IMR-90 (cell line): ENCODE measurements at regions not wholly inside any gene's neighbourhood (a gene's known extent, or its start where the extent isn't known, plus 50 kb on each side); places are given as distances from the start of the nearest gene placed in this dataset.

ENCODE experiments used
- ATAC-seq: fragments of 200-7000 bp; cut with Tn5 transposase; 2 replicates; pipeline ENCODE4 v1.9.1; 2020; ENCODE audit warnings: low read depth, mild to moderate bottlenecking, moderate library complexity
- BruUV-seq: library from RNA; stranded (reverse); fragments of 400-500 nt; replicated peaks from 2 replicates; lab custom pipeline; 2021; lab: Mats Ljungman, UMichigan
- CTCF ChIA-PET: fragments of 300-600 bp; formaldehyde crosslinking; extraction: SDS; loops from one replicate; lab custom pipeline; 2021; ENCODE audit warnings: antibody characterized with exemption; lab: Yijun Ruan, JAX
- POLR2A ChIA-PET: fragments of 300-600 bp; sonication (Branson Sonifier 250); formaldehyde crosslinking; loops from one replicate; lab custom pipeline; 2022; ENCODE audit warnings: antibody characterized with exemption; ENCODE audit not compliant: unreplicated experiment; lab: Charles Lee
- DNase-seq: peaks from one replicate; pipeline ENCODE4 v3.0.0; 2013
- H2AFZ ChIP-seq: replicated peaks from 2 replicates; pipeline ENCODE3; 2013; ENCODE audit warnings: low read length, mild to moderate bottlenecking; ENCODE audit not compliant: poor library complexity
- H2AK5ac ChIP-seq: 2 replicates; pipeline ENCODE4 v1.6.1; 2013; ENCODE audit warnings: low read depth, low read length, inconsistent platforms
- H2AK9ac ChIP-seq: replicated peaks from 2 replicates; pipeline ENCODE3; 2013; ENCODE audit warnings: mild to moderate bottlenecking, low read depth, low read length, moderate library complexity; ENCODE audit not compliant: poor library complexity
- H2BK120ac ChIP-seq: 2 replicates; pipeline ENCODE4 v1.6.1; 2013; ENCODE audit warnings: low read depth, low read length, inconsistent platforms
- H2BK15ac ChIP-seq: 3 replicates; pipeline ENCODE4 v1.6.1; 2013; ENCODE audit warnings: low read depth, low read length, inconsistent platforms
- H2BK20ac ChIP-seq: 2 replicates; pipeline ENCODE4 v1.6.1; 2013; ENCODE audit warnings: low read depth, mild to moderate bottlenecking, inconsistent platforms, low read length, moderate library complexity
- H2BK5ac ChIP-seq: 2 replicates; pipeline ENCODE4 v1.6.1; 2013; ENCODE audit warnings: mild to moderate bottlenecking, low read depth, low read length, inconsistent platforms; ENCODE audit not compliant: poor library complexity, severe bottlenecking
- H3K14ac ChIP-seq: replicated peaks from 2 replicates; pipeline ENCODE4 v1.6.1; 2013; ENCODE audit warnings: low read depth, low read length, inconsistent platforms
- H3K18ac ChIP-seq: 2 replicates; pipeline ENCODE4 v1.6.1; 2013; ENCODE audit warnings: low read depth, low read length, control low read depth
- H3K23ac ChIP-seq: 2 replicates; pipeline ENCODE4 v1.6.1; 2013; ENCODE audit warnings: low read depth, low read length, inconsistent platforms
- H3K27ac ChIP-seq: 2 replicates; pipeline ENCODE4 v1.5.1; 2013; ENCODE audit warnings: mild to moderate bottlenecking, control low read depth, low read length; ENCODE audit not compliant: insufficient read depth
- H3K27me3 ChIP-seq: 2 replicates; pipeline ENCODE4 v1.6.1; 2013; ENCODE audit warnings: low read length; ENCODE audit not compliant: control insufficient read depth, insufficient read depth
- H3K36me3 ChIP-seq: 2 replicates; pipeline ENCODE4 v1.6.1; 2013; ENCODE audit warnings: low read length, mixed read lengths; ENCODE audit not compliant: control insufficient read depth, insufficient read depth
- H3K4ac ChIP-seq: 2 replicates; pipeline ENCODE4 v1.6.1; 2013; ENCODE audit warnings: low read depth, low read length, inconsistent platforms
- H3K4me1 ChIP-seq: 2 replicates; pipeline ENCODE4 v1.6.1; 2013; ENCODE audit warnings: low read length, mixed read lengths; ENCODE audit not compliant: control insufficient read depth, insufficient read depth
- H3K4me2 ChIP-seq: 2 replicates; pipeline ENCODE4 v1.6.1; 2013; ENCODE audit warnings: low read depth, mild to moderate bottlenecking, control low read depth, low read length, moderate library complexity
- H3K4me3 ChIP-seq: 2 replicates; pipeline ENCODE4 v1.5.1; 2013; ENCODE audit warnings: low read depth, mild to moderate bottlenecking, control low read depth, low read length, moderate library complexity; ENCODE audit not compliant: insufficient read depth
- H3K56ac ChIP-seq: 2 replicates; pipeline ENCODE4 v1.6.1; 2013; ENCODE audit warnings: low read length, inconsistent platforms; ENCODE audit not compliant: insufficient read depth; ENCODE audit errors: extremely low read depth
- H3K79me1 ChIP-seq, 2 experiments: 2 replicates each; pipeline ENCODE4 v1.6.1; 2013; ENCODE audit warnings: low read length in 2 of 2, inconsistent platforms in 1 of 2, low read depth in 1 of 2
- H3K9ac ChIP-seq: 2 replicates; pipeline ENCODE4 v1.6.1; 2013; ENCODE audit warnings: low read depth, low read length, control low read depth
- H3K9me1 ChIP-seq: 2 replicates; pipeline ENCODE4 v1.6.1; 2013; ENCODE audit warnings: low read length, inconsistent platforms; ENCODE audit not compliant: insufficient read depth
- H3K9me3 ChIP-seq: 2 replicates; pipeline ENCODE4 v1.6.1; 2013; ENCODE audit warnings: low read length; ENCODE audit not compliant: control insufficient read depth, insufficient read depth
- H4K20me1 ChIP-seq: 2 replicates; pipeline ENCODE4 v1.6.1; 2013; ENCODE audit warnings: low read length, inconsistent platforms; ENCODE audit not compliant: insufficient read depth
- H4K5ac ChIP-seq: 2 replicates; pipeline ENCODE4 v1.6.1; 2013; ENCODE audit warnings: mild to moderate bottlenecking, low read depth, low read length, control low read depth
- H4K8ac ChIP-seq, 2 experiments: 2 replicates each; pipeline ENCODE4 v1.6.1; 2013; ENCODE audit warnings: low read depth in 2 of 2, low read length in 2 of 2, control low read depth in 1 of 2, inconsistent platforms in 1 of 2
- H4K91ac ChIP-seq: 2 replicates; pipeline ENCODE4 v1.6.1; 2013; ENCODE audit warnings: low read depth, low read length, inconsistent platforms; ENCODE audit not compliant: insufficient read depth
- CHD1 ChIP-seq: IDR thresholded peaks from 2 replicates; pipeline ENCODE4 v1.6.1; 2012; ENCODE audit warnings: low read depth, low read length, improper control_type of control experiment
- MAZ ChIP-seq: IDR thresholded peaks from 2 replicates; pipeline ENCODE4 v1.6.1; 2012; ENCODE audit warnings: low read depth, mild to moderate bottlenecking, low read length, improper control_type of control experiment, moderate library complexity, borderline replicate concordance
- RFX5 ChIP-seq: IDR thresholded peaks from 2 replicates; pipeline ENCODE4 v1.8.0; 2012; ENCODE audit warnings: low read depth, mild to moderate bottlenecking, low read length, moderate library complexity
- WGBS, 2 experiments: methylation state at CpG; one replicate each; pipeline versions ENCODE4 v1.1.5 to v1.1.7; 2013; ENCODE audit warnings: missing lambda C conversion rate in 2 of 2; ENCODE audit not compliant: insufficient read length in 1 of 2; ENCODE audit errors: extremely low coverage in 2 of 2; 5-methylcytosine and 5-hydroxymethylcytosine counted together
- dilution Hi-C: fragments of 300-500 bp; cut with HindIII; formaldehyde crosslinking; loops from one replicate; pipeline ENCODE4 v1.14.3; 2018; ENCODE audit warnings: low sequenced_read_pairs; ENCODE audit not compliant: unreplicated experiment
- in situ Hi-C: fragments of 300-500 bp; cut with MboI; formaldehyde crosslinking; loops from 3 replicates; pipeline ENCODE4 v1.14.3; 2019; ENCODE audit warnings: low sequenced_read_pairs, inconsistent platforms, mixed read lengths
- intact Hi-C: fragments of 100-400 bp; cut with micrococcal nuclease; formaldehyde crosslinking; loops from 2 replicates; pipeline ENCODE4 v1.10.0; 2022

- Histone ChIP-seq H4K5ac (no peak overlapping the region), H3K14ac (no peak overlapping the region), H3K27ac (no peak overlapping the region), H3K9me1 (no peaks in the 10 kb centered on the region), H2BK20ac (no peak overlapping the region), H3K36me3 (no peaks in the 10 kb centered on the region), H3K9me3 (no peaks in the 10 kb centered on the region), H2AK5ac (no peak overlapping the region), H4K20me1 (no peaks in the 10 kb centered on the region), H2AFZ (no peak overlapping the region), H3K27me3 (no peaks in the 10 kb centered on the region), H3K4ac (no peak overlapping the region), H3K18ac (no peak overlapping the region), H4K8ac (no peak overlapping the region), H4K91ac (no peak overlapping the region), H2BK15ac (no peak overlapping the region), H2BK120ac (no peak overlapping the region), H3K4me2 (no peak overlapping the region), H3K9ac (no peak overlapping the region), H2BK5ac (no peak overlapping the region), H3K79me1 (no peaks in the 10 kb centered on the region), H2AK9ac (no peak overlapping the region), H3K4me3 (no peak overlapping the region), H3K56ac (no peak overlapping the region), H3K4me1 (no peaks in the 10 kb centered on the region), H3K23ac (no peak overlapping the region)
- no peak for DNase-seq
- 50% methylated on average over 1 of the region's 5 CpGs; no CpG with 5 or more reads in 1 of the 2 experiments for WGBS, 2 experiments
- dilution Hi-C loops (no loop called here), intact Hi-C loops (no loop called here), in situ Hi-C loops (no loop called here)
- BruUV-seq, result no TSS peak
- CTCF ChIA-PET, result no interaction called here
- no peak for TF ChIP-seq RFX5
- TF ChIP-seq MAZ, result no peak
- no peak for TF ChIP-seq CHD1
- POLR2A ChIA-PET, result no interaction called here
- no peak for ATAC-seq
Observed at GRCh38 chr2:122101319-122101718, 345.9 kb downstream of the TSN start.
